ENCODE measurements at regions not wholly inside any gene's neighbourhood (a gene's known extent, or its start where the extent isn't known, plus 50 kb on each side); places are given as distances from the start of the nearest gene placed in this dataset.

DNA sequence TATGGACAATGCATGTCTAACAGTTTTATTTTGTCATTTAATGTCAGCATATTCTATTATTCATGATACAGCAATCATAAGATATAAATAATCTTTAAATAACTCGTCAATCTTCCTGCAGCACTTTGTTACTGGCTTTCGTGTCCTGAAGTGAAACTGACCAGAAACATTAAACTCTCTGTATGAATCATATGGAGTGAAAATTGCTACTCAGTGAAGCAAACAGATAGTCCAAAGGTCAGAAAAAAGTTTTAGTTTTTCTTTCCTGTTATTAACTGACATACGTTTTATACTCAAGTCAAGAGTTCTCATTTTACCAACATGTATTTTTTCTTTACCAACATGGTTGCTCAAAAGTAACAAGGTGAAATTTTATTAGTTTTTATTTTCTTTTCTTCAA, 106.8 kb upstream of the GALNT5 start:
- TF ChIP-seq, protein P1, sequence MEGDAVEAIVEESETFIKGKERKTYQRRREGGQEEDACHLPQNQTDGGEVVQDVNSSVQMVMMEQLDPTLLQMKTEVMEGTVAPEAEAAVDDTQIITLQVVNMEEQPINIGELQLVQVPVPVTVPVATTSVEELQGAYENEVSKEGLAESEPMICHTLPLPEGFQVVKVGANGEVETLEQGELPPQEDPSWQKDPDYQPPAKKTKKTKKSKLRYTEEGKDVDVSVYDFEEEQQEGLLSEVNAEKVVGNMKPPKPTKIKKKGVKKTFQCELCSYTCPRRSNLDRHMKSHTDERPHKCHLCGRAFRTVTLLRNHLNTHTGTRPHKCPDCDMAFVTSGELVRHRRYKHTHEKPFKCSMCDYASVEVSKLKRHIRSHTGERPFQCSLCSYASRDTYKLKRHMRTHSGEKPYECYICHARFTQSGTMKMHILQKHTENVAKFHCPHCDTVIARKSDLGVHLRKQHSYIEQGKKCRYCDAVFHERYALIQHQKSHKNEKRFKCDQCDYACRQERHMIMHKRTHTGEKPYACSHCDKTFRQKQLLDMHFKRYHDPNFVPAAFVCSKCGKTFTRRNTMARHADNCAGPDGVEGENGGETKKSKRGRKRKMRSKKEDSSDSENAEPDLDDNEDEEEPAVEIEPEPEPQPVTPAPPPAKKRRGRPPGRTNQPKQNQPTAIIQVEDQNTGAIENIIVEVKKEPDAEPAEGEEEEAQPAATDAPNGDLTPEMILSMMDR (IDR thresholded peaks at IDR 0.05): no peak
- H3K9me3 Mint-ChIP-seq (ENCODE audit: low read depth): no peaks in the 10 kb centered on the region
- no peaks in the 10 kb centered on the region for H3K36me3 Mint-ChIP-seq (ENCODE audit: low read depth)
- peaks cover 4% of the 10 kb centered on the region for H3K4me1 Mint-ChIP-seq (ENCODE audit: low read depth)
- no peak for DNase-seq (ENCODE audit: low spot score)
- no peaks in the 10 kb centered on the region for H3K27me3 Mint-ChIP-seq (ENCODE audit: low read depth)
- H3K27ac Mint-ChIP-seq (ENCODE audit: unreplicated experiment): no peak overlapping the region
- H3K4me3 Mint-ChIP-seq (ENCODE audit: unreplicated experiment): no peak overlapping the region

DNA sequence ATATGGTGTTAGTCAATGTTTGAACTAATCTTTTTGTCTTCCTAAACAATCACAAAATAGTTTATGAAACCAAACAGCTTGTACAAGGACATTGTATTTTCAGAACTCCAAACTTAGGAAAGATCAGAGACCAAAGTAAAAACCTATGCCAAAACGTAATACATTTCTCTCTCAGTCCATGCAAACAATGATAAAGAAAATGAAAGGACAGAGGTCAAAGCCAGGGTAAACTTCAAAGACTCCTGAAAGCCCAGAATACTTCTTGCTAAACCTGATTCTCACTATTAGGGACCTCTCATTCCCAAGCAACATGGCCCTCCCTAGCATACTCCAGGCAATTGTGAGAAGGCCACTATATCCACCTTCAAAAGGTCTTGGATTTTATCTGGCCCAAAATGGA, 105.1 kb upstream of the GALNT5 start:
- TF ChIP-seq, protein P1 (IDR thresholded peaks at IDR 0.05): no peak
- peaks cover 4% of the 10 kb centered on the region for H3K4me1 Mint-ChIP-seq (ENCODE audit: low read depth)
- H3K27me3 Mint-ChIP-seq (ENCODE audit: low read depth): no peaks in the 10 kb centered on the region
- DNase-seq (ENCODE audit: low spot score): no peak
- H3K27ac Mint-ChIP-seq (ENCODE audit: unreplicated experiment): no peak overlapping the region
- no peaks in the 10 kb centered on the region for H3K36me3 Mint-ChIP-seq (ENCODE audit: low read depth)
- no peaks in the 10 kb centered on the region for H3K9me3 Mint-ChIP-seq (ENCODE audit: low read depth)
- H3K4me3 Mint-ChIP-seq (ENCODE audit: unreplicated experiment): no peak overlapping the region

DNA sequence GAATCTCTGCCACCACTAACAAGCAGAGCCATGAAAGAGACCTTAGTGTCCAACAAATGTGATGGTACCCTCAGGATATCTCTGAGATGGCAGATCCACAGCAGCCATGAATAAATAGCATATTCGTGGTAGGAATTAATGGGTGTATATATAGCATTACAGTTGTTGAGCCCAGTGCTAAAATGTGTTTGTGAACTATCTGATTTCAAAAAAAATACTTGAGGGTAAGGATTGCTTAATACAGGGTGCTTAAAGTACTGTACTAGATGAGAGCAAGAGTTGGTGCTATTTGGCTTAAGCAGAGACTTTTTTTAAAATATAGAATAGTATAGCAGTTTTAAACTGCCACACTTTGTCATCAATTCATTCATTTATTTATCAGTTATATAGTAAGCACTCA, 101.5 kb upstream of the GALNT5 start:
- no peaks in the 10 kb centered on the region for H3K27me3 Mint-ChIP-seq (ENCODE audit: low read depth)
- no peaks in the 10 kb centered on the region for H3K9me3 Mint-ChIP-seq (ENCODE audit: low read depth)
- no peak overlapping the region for H3K4me3 Mint-ChIP-seq (ENCODE audit: unreplicated experiment)
- no peaks in the 10 kb centered on the region for H3K36me3 Mint-ChIP-seq (ENCODE audit: low read depth)
- peaks cover 12% of the 10 kb centered on the region for H3K4me1 Mint-ChIP-seq (ENCODE audit: low read depth)
- H3K27ac Mint-ChIP-seq (ENCODE audit: unreplicated experiment): no peak overlapping the region
- no peak for DNase-seq (ENCODE audit: low spot score)
- TF ChIP-seq, protein P1 (IDR thresholded peaks at IDR 0.05): no peak

DNA sequence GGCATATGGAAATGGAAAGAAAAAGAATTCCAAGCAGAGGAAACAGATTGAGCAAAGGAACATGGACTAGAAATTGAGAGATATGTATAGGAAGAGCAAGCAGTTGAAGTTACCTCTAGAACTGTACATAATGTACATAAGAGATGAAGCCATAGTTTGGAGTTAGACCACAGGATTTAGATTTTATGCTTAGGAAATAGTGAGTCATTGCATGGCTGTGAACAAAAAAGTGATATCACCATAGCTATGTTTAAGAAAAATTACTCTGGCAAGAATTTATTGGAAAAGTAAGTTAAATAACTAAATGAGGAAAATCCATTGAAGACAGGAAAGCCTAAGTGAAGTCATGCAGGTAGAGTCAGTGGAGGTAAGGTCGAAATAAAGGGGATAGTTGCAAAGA, 99.4 kb upstream of the GALNT5 start:
- no peaks in the 10 kb centered on the region for H3K9me3 Mint-ChIP-seq (ENCODE audit: low read depth)
- no peak overlapping the region for H3K4me3 Mint-ChIP-seq (ENCODE audit: unreplicated experiment)
- DNase-seq (ENCODE audit: low spot score): no peak
- no peaks in the 10 kb centered on the region for H3K36me3 Mint-ChIP-seq (ENCODE audit: low read depth)
- H3K27ac Mint-ChIP-seq (ENCODE audit: unreplicated experiment): no peak overlapping the region
- H3K4me1 Mint-ChIP-seq (ENCODE audit: low read depth): peaks cover 12% of the 10 kb centered on the region
- no peaks in the 10 kb centered on the region for H3K27me3 Mint-ChIP-seq (ENCODE audit: low read depth)
- TF ChIP-seq, protein P1 (IDR thresholded peaks at IDR 0.05): no peak

DNA sequence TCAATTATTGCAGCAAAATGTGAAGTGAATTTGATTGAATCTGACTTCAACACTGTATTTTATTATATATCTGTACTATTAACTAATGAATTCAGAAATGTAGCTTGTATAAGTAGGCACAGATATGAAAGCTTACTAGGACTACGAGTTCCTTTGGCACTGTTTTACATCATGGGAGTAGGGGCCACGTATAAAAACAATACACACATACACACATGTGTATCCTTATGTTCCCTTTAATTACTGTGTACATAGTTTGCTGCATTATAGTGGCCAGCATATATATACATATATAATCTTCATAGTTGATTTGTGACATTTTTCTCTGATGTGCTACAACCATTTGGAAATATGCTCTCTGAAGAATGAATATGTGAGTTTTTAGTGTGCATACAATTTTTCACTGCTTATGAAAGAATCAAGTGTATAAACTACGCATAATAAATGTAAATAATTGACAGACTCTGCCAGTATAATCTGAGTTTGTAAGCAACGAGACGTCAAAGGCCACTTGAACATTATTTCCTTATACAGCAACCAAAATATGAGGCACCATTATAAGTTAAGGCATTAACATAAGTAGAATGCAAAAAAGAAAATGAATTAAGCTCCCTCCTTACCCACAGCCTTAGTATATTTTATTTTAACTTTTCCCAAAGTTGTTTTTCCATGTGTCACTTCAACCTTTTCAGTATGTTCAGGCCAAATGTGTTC, 98.1 kb upstream of the GALNT5 start:
- no peaks in the 10 kb centered on the region for H3K9me3 Mint-ChIP-seq (ENCODE audit: low read depth)
- TF ChIP-seq, protein P1 (IDR thresholded peaks at IDR 0.05): no peak
- H3K27me3 Mint-ChIP-seq (ENCODE audit: low read depth): no peaks in the 10 kb centered on the region
- H3K36me3 Mint-ChIP-seq (ENCODE audit: low read depth): no peaks in the 10 kb centered on the region
- no peak overlapping the region for H3K4me3 Mint-ChIP-seq (ENCODE audit: unreplicated experiment)
- no peak for DNase-seq (ENCODE audit: low spot score)
- H3K27ac Mint-ChIP-seq (ENCODE audit: unreplicated experiment): no peak overlapping the region
- peaks cover 12% of the 10 kb centered on the region for H3K4me1 Mint-ChIP-seq (ENCODE audit: low read depth)
